ENCODE measurements at regions not wholly inside any gene's neighbourhood (a gene's known extent, or its start where the extent isn't known, plus 50 kb on each side); places are given as distances from the start of the nearest gene placed in this dataset.

- H3K4me3 ChIP-seq (ENCODE audit: low read depth, poor library complexity, severe bottlenecking) = no peak overlapping the region
- DNase-seq (ENCODE audit: low spot score in 2 of 2) = no peak
- intact Hi-C loops (cut with DNase I; ENCODE audit: low total_unique reads) = no loop called here
- 71 to 80% methylated on average over 2 of the region's 2 CpGs for WGBS, 2 donors
- TF ChIP-seq CTCF (IDR thresholded peaks at IDR 0.05) (no peak), POLR2A (IDR thresholded peaks at IDR 0.05) (no peak)
Observed at GRCh38 chr9:109681301-109681700, 98.7 kb upstream of the PALM2AKAP2 start.

- WGBS, 2 donors = 93 to 100% methylated on average over 1 of the region's 1 CpG
- TF ChIP-seq POLR2A (IDR thresholded peaks at IDR 0.05) (no peak), CTCF (IDR thresholded peaks at IDR 0.05) (no peak)
- no peak overlapping the region for H3K4me3 ChIP-seq (ENCODE audit: low read depth, poor library complexity, severe bottlenecking)
- intact Hi-C loops (cut with DNase I; ENCODE audit: low total_unique reads) = no loop called here
- DNase-seq (ENCODE audit: low spot score in 2 of 2) = no peak
Observed at GRCh38 chr9:109682227-109682626, 97.8 kb upstream of the PALM2AKAP2 start.

DNA sequence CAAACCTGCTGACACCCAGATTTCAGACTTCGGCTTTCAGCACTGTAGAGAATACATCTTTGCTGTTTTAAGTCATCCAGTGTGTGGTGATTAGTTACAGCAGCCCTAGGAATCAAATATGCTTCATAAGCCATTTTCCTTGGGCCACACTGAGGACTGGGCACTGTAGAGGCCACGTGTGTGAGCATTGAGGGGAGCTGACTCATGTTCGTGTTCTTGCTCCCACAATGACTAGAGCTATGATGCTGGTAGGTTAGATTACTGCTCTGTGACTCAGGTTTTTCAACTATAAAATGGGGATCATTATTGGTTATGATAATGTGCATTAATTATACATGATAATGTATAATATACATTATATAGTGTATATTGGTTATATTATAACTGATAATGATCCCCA lies 96.5 kb upstream of the PALM2AKAP2 start:
- intact Hi-C loops (cut with DNase I; ENCODE audit: low total_unique reads) = no loop called here
- no peak overlapping the region for H3K4me3 ChIP-seq (ENCODE audit: low read depth, poor library complexity, severe bottlenecking)
- TF ChIP-seq CTCF (IDR thresholded peaks at IDR 0.05) (no peak), POLR2A (IDR thresholded peaks at IDR 0.05) (no peak)
- WGBS, 2 donors = 86 to 87% methylated on average over 3 of the region's 3 CpGs
- no peak for DNase-seq (ENCODE audit: low spot score in 2 of 2)

DNA sequence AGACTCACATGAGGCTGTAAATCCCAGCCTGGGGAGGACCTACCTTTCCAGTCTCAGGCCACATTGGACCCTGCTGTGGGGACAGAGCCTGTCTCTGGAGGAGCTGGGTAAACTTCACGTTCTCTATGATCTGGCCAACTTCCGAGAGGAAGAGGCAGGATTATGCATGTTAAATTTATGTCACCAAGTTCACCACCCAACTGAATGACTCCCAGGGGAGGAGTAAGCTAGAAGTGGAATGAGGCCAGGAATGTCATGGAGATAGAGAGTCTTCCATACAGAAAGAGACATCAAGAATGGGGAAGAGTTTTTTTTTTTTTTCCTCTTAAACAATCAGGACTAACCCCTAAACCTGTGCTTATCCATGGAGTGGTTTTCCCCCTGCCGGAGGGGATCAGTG lies 90.3 kb upstream of the PALM2AKAP2 start:
- intact Hi-C loops (cut with DNase I; ENCODE audit: low total_unique reads) = no loop called here
- no peak for DNase-seq (ENCODE audit: low spot score in 2 of 2)
- no peak for TF ChIP-seq POLR2A (IDR thresholded peaks at IDR 0.05)
- TF ChIP-seq CTCF (IDR thresholded peaks at IDR 0.05) = no peak
- WGBS, 2 donors = 37 to 56% methylated on average over 3 of the region's 3 CpGs
- H3K4me3 ChIP-seq (ENCODE audit: low read depth, poor library complexity, severe bottlenecking) = no peak overlapping the region

- no peak overlapping the region for H3K4me3 ChIP-seq (ENCODE audit: low read depth, poor library complexity, severe bottlenecking)
- intact Hi-C loops (cut with DNase I; ENCODE audit: low total_unique reads) = no loop called here
- DNase-seq (ENCODE audit: low spot score in 2 of 2) = no peak
- WGBS, 2 donors = 40 to 51% methylated on average over 2 of the region's 2 CpGs
- no peak for TF ChIP-seq POLR2A (IDR thresholded peaks at IDR 0.05)
- TF ChIP-seq CTCF (IDR thresholded peaks at IDR 0.05) = no peak
Observed at GRCh38 chr9:109699019-109699418, 81.0 kb upstream of the PALM2AKAP2 start.

DNA sequence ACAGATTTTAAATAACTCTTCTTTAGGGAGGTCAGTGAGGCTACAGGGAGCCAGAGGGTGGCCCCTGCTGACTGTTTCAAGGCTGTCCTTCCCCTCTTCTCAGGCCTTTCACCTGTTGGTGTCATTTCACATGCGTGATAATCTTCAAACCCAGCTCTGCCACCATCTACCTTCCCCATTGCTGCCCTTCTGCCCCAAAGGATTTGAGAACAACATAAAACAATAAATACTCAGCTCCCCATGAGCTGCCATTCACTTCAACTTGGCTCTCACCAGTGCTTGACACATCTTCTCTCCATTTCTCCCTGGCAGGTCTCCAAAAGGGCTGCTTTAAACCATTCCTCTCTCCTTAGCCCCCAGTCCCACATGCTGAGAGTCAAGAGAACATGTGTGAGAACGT lies 75.5 kb upstream of the PALM2AKAP2 start:
- no peak for TF ChIP-seq CTCF (IDR thresholded peaks at IDR 0.05)
- no peak for TF ChIP-seq POLR2A (IDR thresholded peaks at IDR 0.05)
- WGBS, 2 donors = 89 to 91% methylated on average over 2 of the region's 2 CpGs
- intact Hi-C loops (cut with DNase I; ENCODE audit: low total_unique reads) = no loop called here
- DNase-seq (ENCODE audit: low spot score in 2 of 2) = no peak
- no peak overlapping the region for H3K4me3 ChIP-seq (ENCODE audit: low read depth, poor library complexity, severe bottlenecking)
